Lower lobe of right lung (tissue), 2 donors: ENCODE measurements at regions not wholly inside any gene's neighbourhood (a gene's known extent, or its start where the extent isn't known, plus 50 kb on each side); places are given as distances from the start of the nearest gene placed in this dataset.

Experiments used
- ATAC-seq, 2 donors: fragments of 200-7000 bp; cut with Tn5 transposase; one replicate each; pipeline ENCODE4 v1.9.1; 2020 to 2022; ENCODE audit warnings: mild to moderate bottlenecking in 2 of 2, moderate library complexity in 2 of 2
- DNase-seq: peaks from one replicate; pipeline ENCODE4 v3.0.0-alpha.2; 2020
- H3K27ac ChIP-seq: fragments of 200-600 bp; one replicate; pipeline ENCODE4 v1.8.0; 2022
- H3K27me3 ChIP-seq: fragments of 200-600 bp; one replicate; pipeline ENCODE4 v1.8.0; 2022; ENCODE audit warnings: low read depth
- H3K36me3 ChIP-seq: fragments of 200-600 bp; one replicate; pipeline ENCODE4 v1.8.0; 2022; ENCODE audit warnings: mild to moderate bottlenecking
- H3K4me1 ChIP-seq: fragments of 200-600 bp; one replicate; pipeline ENCODE4 v1.8.0; 2022
- H3K4me3 ChIP-seq: fragments of 200-600 bp; one replicate; pipeline ENCODE4 v1.8.0; 2022; ENCODE audit warnings: mild to moderate bottlenecking
- H3K9me3 ChIP-seq: fragments of 200-600 bp; one replicate; pipeline ENCODE4 v1.8.0; 2022
- CTCF ChIP-seq: fragments of 200-600 bp; IDR thresholded peaks from one replicate; pipeline ENCODE4 v1.8.0; 2022; ENCODE audit warnings: antibody characterized with exemption, mild to moderate bottlenecking
- intact Hi-C: fragments of 100-400 bp; cut with DNase I; formaldehyde crosslinking; loops from one replicate; pipeline ENCODE4 v1.11.0; 2022
- donor health status: DM: no; HTN: yes; CAD: no; lungs with severe emphysema.

- Histone ChIP-seq H3K9me3 (no peaks in the 10 kb centered on the region), H3K4me3 (no peak overlapping the region), H3K4me1 (peaks cover 7% of the 10 kb centered on the region), H3K36me3 (no peaks in the 10 kb centered on the region), H3K27ac (no peak overlapping the region), H3K27me3 (no peaks in the 10 kb centered on the region)
- ATAC-seq (no peak), DNase-seq (no peak)
- no peak for TF ChIP-seq CTCF
- intact Hi-C loops = no loop called here
Measured at GRCh38 chr5:60230456-60230855, 336.9 kb upstream of the PDE4D start.

- DNase-seq = no peak
- H3K27ac ChIP-seq = no peak overlapping the region
Measured at GRCh38 chr5:60229691-60230185, 336.2 kb upstream of the PDE4D start.

GRCh38 chr5:60228676-60229075, 335.1 kb upstream of the PDE4D start:
- Histone ChIP-seq H3K27ac (no peak overlapping the region), H3K27me3 (no peaks in the 10 kb centered on the region), H3K36me3 (no peaks in the 10 kb centered on the region), H3K4me3 (no peak overlapping the region), H3K9me3 (no peaks in the 10 kb centered on the region), H3K4me1 (peaks cover 7% of the 10 kb centered on the region)
- no peak for ATAC-seq
- intact Hi-C loops = no loop called here
- DNase-seq = no peak
- TF ChIP-seq CTCF = no peak

More at GRCh38 chr5:60229691-60230185, 336.2 kb upstream of the PDE4D start:
- H3K27me3 ChIP-seq = no peaks in the 10 kb centered on the region
- TF ChIP-seq CTCF = no peak
- no peaks in the 10 kb centered on the region for H3K36me3 ChIP-seq
- peaks cover 7% of the 10 kb centered on the region for H3K4me1 ChIP-seq
- no peak for ATAC-seq
- intact Hi-C loops = no loop called here
- H3K4me3 ChIP-seq = no peak overlapping the region
- H3K9me3 ChIP-seq = no peaks in the 10 kb centered on the region

- no peaks in the 10 kb centered on the region for H3K27me3 ChIP-seq
- no peaks in the 10 kb centered on the region for H3K9me3 ChIP-seq
- H3K4me1 ChIP-seq = no peaks in the 10 kb centered on the region
- intact Hi-C loops = no loop called here
- TF ChIP-seq CTCF = no peak
- no peaks in the 10 kb centered on the region for H3K36me3 ChIP-seq
- H3K4me3 ChIP-seq = no peak overlapping the region
- no peak for DNase-seq
- no peak overlapping the region for H3K27ac ChIP-seq
- no peak for ATAC-seq
Measured at GRCh38 chr5:60226128-60226527, 332.6 kb upstream of the PDE4D start.

GRCh38 chr5:60223342-60223741, 329.8 kb upstream of the PDE4D start:
- Histone ChIP-seq H3K4me1 (no peaks in the 10 kb centered on the region), H3K27me3 (no peaks in the 10 kb centered on the region), H3K27ac (no peak overlapping the region), H3K36me3 (no peaks in the 10 kb centered on the region), H3K9me3 (no peaks in the 10 kb centered on the region), H3K4me3 (no peak overlapping the region)
- DNase-seq (no peak), ATAC-seq (no peak)
- TF ChIP-seq CTCF = no peak
- intact Hi-C loops = no loop called here

GRCh38 chr5:60219921-60220320, 326.4 kb upstream of the PDE4D start:
- intact Hi-C loops = no loop called here

More at GRCh38 chr5:60219921-60220320, 326.4 kb upstream of the PDE4D start:
- Histone ChIP-seq H3K27ac (no peak overlapping the region), H3K27me3 (no peaks in the 10 kb centered on the region), H3K4me3 (no peak overlapping the region), H3K9me3 (no peaks in the 10 kb centered on the region), H3K4me1 (no peaks in the 10 kb centered on the region), H3K36me3 (no peaks in the 10 kb centered on the region)
- TF ChIP-seq CTCF = no peak
- DNase-seq (no peak), ATAC-seq (no peak)
